IPS-18c (cell line): ENCODE measurements at regions not wholly inside any gene's neighbourhood (a gene's known extent, or its start where the extent isn't known, plus 50 kb on each side); places are given as distances from the start of the nearest gene placed in this dataset.

Source experiments
- H3K4me3 ChIP-seq: 2 replicates; pipeline ENCODE4 v1.7.0; 2013; ENCODE audit warnings: low read depth, mild to moderate bottlenecking, low read length, moderate library complexity; ENCODE audit not compliant: insufficient read depth
- H3K9me3 ChIP-seq: one replicate; pipeline ENCODE4 v1.6.1; 2013; ENCODE audit warnings: mild to moderate bottlenecking, low read length, moderate library complexity; ENCODE audit not compliant: control insufficient read depth, insufficient read depth

- Histone ChIP-seq H3K4me3 (no peak overlapping the region), H3K9me3 (no peaks in the 10 kb centered on the region)
Observed at GRCh38 chr2:194020155-194020554, 1636.9 kb upstream of the SLC39A10 start.

GRCh38 chr2:194015751-194016150 lies 1641.3 kb upstream of the SLC39A10 start:
- H3K9me3 ChIP-seq, result no peaks in the 10 kb centered on the region

GRCh38 chr2:194014639-194015038 lies 1642.4 kb upstream of the SLC39A10 start:
- H3K4me3 ChIP-seq, result no peak overlapping the region
- no peaks in the 10 kb centered on the region for H3K9me3 ChIP-seq

More at GRCh38 chr2:194015751-194016150, 1641.3 kb upstream of the SLC39A10 start:
- no peak overlapping the region for H3K4me3 ChIP-seq

DNA sequence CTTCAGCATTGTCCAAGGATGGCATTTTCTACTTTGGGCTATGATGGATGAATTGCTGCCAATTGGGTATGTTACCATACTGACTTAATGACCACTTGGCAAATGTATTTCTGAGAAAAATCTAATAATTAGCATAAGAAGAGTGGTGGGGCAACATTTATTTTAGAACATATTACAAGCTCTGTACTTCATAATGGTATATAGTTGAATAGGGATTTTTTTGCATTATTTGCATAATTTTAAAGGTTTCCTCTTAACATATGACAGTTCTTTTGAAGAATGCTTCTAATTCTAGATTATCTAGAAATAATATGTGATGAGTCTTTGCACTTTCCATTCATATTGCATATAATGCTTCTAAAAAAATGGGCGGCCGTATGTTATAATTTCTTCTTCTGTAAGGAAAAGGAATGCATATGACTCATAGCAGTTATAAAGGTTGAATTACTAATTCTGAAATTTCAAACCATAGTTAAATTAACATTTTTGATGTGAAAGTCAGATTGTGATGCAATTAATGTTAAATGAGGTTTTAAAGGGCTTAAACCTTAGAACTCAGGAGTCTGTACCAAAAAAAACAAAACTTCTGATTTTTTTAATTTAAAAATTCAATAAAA lies 1652.3 kb upstream of the SLC39A10 start:
- Histone ChIP-seq H3K9me3 (peaks cover 5% of the 10 kb centered on the region), H3K4me3 (no peak overlapping the region)

- Histone ChIP-seq H3K4me3 (no peak overlapping the region), H3K9me3 (peaks cover 5% of the 10 kb centered on the region)
Observed at GRCh38 chr2:194003911-194004310, 1653.1 kb upstream of the SLC39A10 start.

GRCh38 chr2:194002699-194003368 lies 1654.2 kb upstream of the SLC39A10 start:
- Histone ChIP-seq H3K9me3 (peaks cover 5% of the 10 kb centered on the region), H3K4me3 (no peak overlapping the region)

GRCh38 chr2:193990868-193991267 lies 1666.2 kb upstream of the SLC39A10 start:
- Histone ChIP-seq H3K9me3 (no peaks in the 10 kb centered on the region), H3K4me3 (no peak overlapping the region)

DNA sequence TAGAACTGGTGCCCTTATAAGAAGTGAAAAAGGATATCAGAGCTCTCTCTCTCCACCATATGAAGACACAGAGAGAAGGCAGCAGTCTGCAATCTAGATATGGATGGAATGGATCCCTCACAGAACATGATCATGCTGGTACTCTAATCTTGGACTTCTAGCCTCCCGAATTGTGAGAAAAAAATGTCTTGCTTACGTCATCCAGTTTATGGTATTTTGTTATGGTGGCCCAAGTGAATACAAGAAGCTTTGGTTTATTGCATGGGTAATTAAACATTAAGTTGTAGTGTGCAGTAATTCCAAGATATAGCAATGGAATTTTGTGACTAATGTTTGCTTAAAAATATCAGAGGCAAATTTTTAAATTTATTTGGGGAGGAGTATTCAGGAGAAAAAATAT lies 1667.4 kb upstream of the SLC39A10 start:
- no peak overlapping the region for H3K4me3 ChIP-seq
- no peaks in the 10 kb centered on the region for H3K9me3 ChIP-seq

- Histone ChIP-seq H3K9me3 (no peaks in the 10 kb centered on the region), H3K4me3 (no peak overlapping the region)
Observed at GRCh38 chr2:193988784-193989183, 1668.2 kb upstream of the SLC39A10 start.

- H3K9me3 ChIP-seq, result no peaks in the 10 kb centered on the region
- no peak overlapping the region for H3K4me3 ChIP-seq
Observed at GRCh38 chr2:193985272-193985671, 1671.8 kb upstream of the SLC39A10 start.

DNA sequence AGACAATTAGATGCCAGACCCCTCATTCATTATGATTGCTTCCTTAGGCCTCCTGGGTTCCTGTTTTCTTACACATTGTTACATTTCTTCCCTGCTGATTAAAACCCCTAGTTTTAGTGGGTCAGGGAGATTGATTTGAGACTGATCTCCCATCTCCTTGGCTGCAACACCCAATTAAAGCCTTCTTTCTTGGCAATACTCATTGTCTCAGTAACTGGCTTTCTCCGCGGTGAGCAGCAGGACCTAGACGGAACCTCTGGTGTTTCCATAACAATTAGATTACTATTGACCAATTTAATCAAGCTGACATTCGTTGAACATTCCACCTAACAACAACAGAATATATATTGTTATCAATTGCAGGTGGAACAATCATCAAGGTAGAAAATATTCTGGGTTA lies 1676.4 kb upstream of the SLC39A10 start:
- no peaks in the 10 kb centered on the region for H3K9me3 ChIP-seq
- no peak overlapping the region for H3K4me3 ChIP-seq

- Histone ChIP-seq H3K4me3 (no peak overlapping the region), H3K9me3 (no peaks in the 10 kb centered on the region)
Observed at GRCh38 chr2:193973781-193974180, 1683.2 kb upstream of the SLC39A10 start.

DNA sequence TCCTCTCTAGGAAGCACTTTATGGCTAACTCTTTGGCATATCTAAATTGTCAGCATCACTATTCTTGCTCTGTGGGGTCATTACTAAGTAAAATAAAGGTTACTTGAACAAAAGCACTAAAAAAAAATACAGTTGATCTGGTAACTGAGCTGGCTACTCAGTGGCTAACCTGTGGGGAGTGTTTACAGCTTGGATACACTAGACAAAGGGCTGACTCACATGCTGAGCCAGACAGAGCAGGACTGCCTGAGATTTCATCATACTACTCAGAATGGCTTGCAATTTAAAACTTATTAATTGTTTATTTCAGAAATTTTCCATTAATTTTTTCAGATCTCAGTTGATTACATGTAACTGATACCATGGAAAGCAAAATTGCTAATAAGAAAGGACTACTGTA lies 1690.4 kb upstream of the SLC39A10 start:
- no peak overlapping the region for H3K4me3 ChIP-seq
- H3K9me3 ChIP-seq, result no peaks in the 10 kb centered on the region

- H3K4me3 ChIP-seq, result no peak overlapping the region
- no peaks in the 10 kb centered on the region for H3K9me3 ChIP-seq
Observed at GRCh38 chr2:193965263-193965662, 1691.8 kb upstream of the SLC39A10 start.

GRCh38 chr2:193963472-193964119 lies 1693.4 kb upstream of the SLC39A10 start:
- H3K4me3 ChIP-seq, result no peak overlapping the region

GRCh38 chr2:193946806-193947205 lies 1710.2 kb upstream of the SLC39A10 start:
- no peak overlapping the region for H3K4me3 ChIP-seq
- H3K9me3 ChIP-seq, result no peaks in the 10 kb centered on the region

More at GRCh38 chr2:193963472-193964119, 1693.4 kb upstream of the SLC39A10 start:
- no peaks in the 10 kb centered on the region for H3K9me3 ChIP-seq

GRCh38 chr2:193943406-193943960 lies 1713.5 kb upstream of the SLC39A10 start:
- H3K4me3 ChIP-seq, result no peak overlapping the region
- H3K9me3 ChIP-seq, result no peaks in the 10 kb centered on the region

- no peaks in the 10 kb centered on the region for H3K9me3 ChIP-seq
- H3K4me3 ChIP-seq, result no peak overlapping the region
Observed at GRCh38 chr2:193935114-193935513, 1721.9 kb upstream of the SLC39A10 start.
